OCI-LY1 (cell line): ENCODE measurements at regions not wholly inside any gene's neighbourhood (a gene's known extent, or its start where the extent isn't known, plus 50 kb on each side); places are given as distances from the start of the nearest gene placed in this dataset.

ENCODE experiments used
- CTCF ChIP-seq: fragments of 200-600 bp; sonication (generic), shearing (Covaris generic); IDR thresholded peaks from 2 replicates; pipeline ENCODE4 v1.5.1; 2017; ENCODE audit warnings: mild to moderate bottlenecking, antibody characterized with exemption, low read length, moderate library complexity, mixed read lengths
- EZH2 ChIP-seq: fragments of 200-600 bp; sonication (generic), shearing (Covaris generic); IDR thresholded peaks from 2 replicates; pipeline ENCODE4 v1.8.0; 2017; ENCODE audit warnings: borderline replicate concordance, mixed run types, mild to moderate bottlenecking, antibody characterized with exemption, low read length, moderate library complexity, mixed read lengths

- TF ChIP-seq CTCF = no peak
- TF ChIP-seq EZH2 = no peak
Observed at GRCh38 chr3:72582963-72583362, 265.3 kb downstream of the SHQ1 start.
